Thoracic aorta (tissue), 2 donors: ENCODE measurements at regions not wholly inside any gene's neighbourhood (a gene's known extent, or its start where the extent isn't known, plus 50 kb on each side); places are given as distances from the start of the nearest gene placed in this dataset.
"Not testable (repeated sequence)": the region's sequence is repeated elsewhere in the genome, so short reads cannot be mapped to it uniquely, and the experiment has no call there.

Experiments used
- ATAC-seq: fragments of 150-250 bp; one replicate; pipeline ENCODE4 v1.8.0; 2017; ENCODE audit warnings: low read depth; ENCODE audit not compliant: insufficient number of reproducible peaks, low FRiP score
- DNase-seq: peaks from one replicate; pipeline ENCODE4 v3.0.0-alpha.2; 2020; ENCODE audit warnings: low spot score
- H3K27ac ChIP-seq, 2 donors: fragments of 200-600 bp; sonication (generic); 1 replicate in 1 of 2; 2 replicates in 1 of 2; pipeline ENCODE4 v1.5.1; 2016; ENCODE audit warnings: mild to moderate bottlenecking in 2 of 2, moderate library complexity in 2 of 2
- H3K27me3 ChIP-seq: fragments of 200-600 bp; sonication (generic); replicated peaks from 2 replicates; pipeline ENCODE4 v1.6.0; 2016; ENCODE audit warnings: mild to moderate bottlenecking; ENCODE audit not compliant: insufficient read depth
- H3K36me3 ChIP-seq: fragments of 200-600 bp; sonication (generic); one replicate; pipeline ENCODE4 v1.5.1; 2016
- H3K4me1 ChIP-seq, 2 donors: fragments of 200-600 bp; sonication (generic); 1 replicate in 1 of 2; 2 replicates in 1 of 2; pipeline versions ENCODE4 v1.5.1 to v1.6.0; 2016; ENCODE audit warnings: low read depth in 2 of 2, mild to moderate bottlenecking in 1 of 2; ENCODE audit not compliant: control insufficient read depth in 1 of 2
- H3K4me3 ChIP-seq: fragments of 200-600 bp; sonication (generic); 2 replicates; pipeline ENCODE4 v1.5.1; 2016; ENCODE audit warnings: mild to moderate bottlenecking
- H3K9me3 ChIP-seq: fragments of 200-600 bp; sonication (generic); 2 replicates; pipeline ENCODE4 v1.5.1; 2016
- CTCF ChIP-seq: fragments of 200-600 bp; sonication (generic); IDR thresholded peaks from one replicate; pipeline ENCODE4 v1.5.1; 2019; ENCODE audit warnings: antibody characterized with exemption

GRCh38 chr2:234386971-234387370, 109.9 kb downstream of the ARL4C start:
- Histone ChIP-seq H3K4me1 (no peaks in the 10 kb centered on the region), H3K9me3 (no peaks in the 10 kb centered on the region), H3K27ac (no peak overlapping the region), H3K4me3 (no peak overlapping the region), H3K27me3 (no peaks in the 10 kb centered on the region), H3K36me3 (no peaks in the 10 kb centered on the region)
- ATAC-seq (no peak), DNase-seq (no peak)
- TF ChIP-seq CTCF = no peak

GRCh38 chr2:234382131-234382530, 114.8 kb downstream of the ARL4C start:
- H3K4me1 ChIP-seq = no peaks in the 10 kb centered on the region
- no peaks in the 10 kb centered on the region for H3K27me3 ChIP-seq
- DNase-seq (no peak), ATAC-seq (no peak)
- no peaks in the 10 kb centered on the region for H3K9me3 ChIP-seq
- H3K4me3 ChIP-seq = no peak overlapping the region
- TF ChIP-seq CTCF = no peak
- H3K27ac ChIP-seq = no peak overlapping the region
- no peaks in the 10 kb centered on the region for H3K36me3 ChIP-seq

GRCh38 chr2:234378958-234379357, 117.9 kb downstream of the ARL4C start:
- not testable (repeated sequence) for H3K4me1 ChIP-seq, H3K4me3 ChIP-seq, H3K9me3 ChIP-seq, H3K27me3 ChIP-seq, ATAC-seq, H3K27ac ChIP-seq, DNase-seq, H3K36me3 ChIP-seq

GRCh38 chr2:234378440-234378839, 118.4 kb downstream of the ARL4C start:
- no peak for TF ChIP-seq CTCF
- DNase-seq = no peak
- H3K36me3 ChIP-seq = no peaks in the 10 kb centered on the region
- no peaks in the 10 kb centered on the region for H3K4me1 ChIP-seq
- no peaks in the 10 kb centered on the region for H3K27me3 ChIP-seq
- H3K27ac ChIP-seq = no peak overlapping the region
- H3K4me3 ChIP-seq = no peak overlapping the region
- no peak for ATAC-seq
- H3K9me3 ChIP-seq = no peaks in the 10 kb centered on the region

GRCh38 chr2:234377761-234378391, 119.0 kb downstream of the ARL4C start:
- DNase-seq (no peak), ATAC-seq (no peak)
- Histone ChIP-seq H3K27ac (no peak overlapping the region), H3K36me3 (no peaks in the 10 kb centered on the region), H3K4me3 (no peak overlapping the region), H3K4me1 (no peaks in the 10 kb centered on the region), H3K9me3 (no peaks in the 10 kb centered on the region), H3K27me3 (no peaks in the 10 kb centered on the region)
- TF ChIP-seq CTCF = no peak

GRCh38 chr2:234376229-234376628, 120.7 kb downstream of the ARL4C start:
- Histone ChIP-seq H3K27ac (no peak overlapping the region), H3K27me3 (no peaks in the 10 kb centered on the region), H3K4me3 (no peak overlapping the region), H3K36me3 (no peaks in the 10 kb centered on the region), H3K4me1 (no peaks in the 10 kb centered on the region), H3K9me3 (no peaks in the 10 kb centered on the region)
- ATAC-seq (no peak), DNase-seq (no peak)
- TF ChIP-seq CTCF = no peak
